ENCODE measurements at regions not wholly inside any gene's neighbourhood (a gene's known extent, or its start where the extent isn't known, plus 50 kb on each side); places are given as distances from the start of the nearest gene placed in this dataset.

DNA sequence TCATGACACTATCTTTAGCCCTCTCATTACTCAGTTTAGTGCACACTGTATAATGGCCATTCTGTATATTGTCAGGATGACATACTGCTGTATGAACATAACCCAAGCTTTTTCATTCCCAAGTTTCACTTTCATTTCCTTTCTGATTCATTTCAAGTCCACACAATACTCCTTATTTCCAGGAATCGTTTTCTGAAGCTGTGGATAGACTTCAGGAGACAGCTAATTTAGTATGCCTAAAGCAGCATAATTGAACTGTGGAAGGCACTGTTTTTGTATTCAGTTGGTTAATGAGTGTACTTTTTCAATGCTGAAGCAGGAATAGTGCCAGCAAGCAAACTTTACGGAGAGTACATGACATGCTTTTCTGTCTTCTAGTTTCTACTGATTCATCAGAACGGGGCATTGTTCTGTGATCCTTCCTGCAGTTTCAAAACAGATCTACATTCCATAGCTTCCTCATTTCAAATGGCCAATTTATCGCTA lies 578.5 kb upstream of the ZP4 start:
- no peaks in the 10 kb centered on the region for H3K36me3 ChIP-seq (ENCODE audit: control insufficient read depth in 4 of 4, insufficient read depth in 3 of 4, low read depth in 1 of 4, low read length in 3 of 4)
- no peak overlapping the region for H3K27ac ChIP-seq (ENCODE audit: low read depth in 1 of 2, low read length in 2 of 2)
- no peak for DNase-seq (ENCODE audit: low spot score)
- no peaks in the 10 kb centered on the region for H3K4me1 ChIP-seq (ENCODE audit: control insufficient read depth in 4 of 4, insufficient read depth in 4 of 4, low read length in 3 of 4)
- H3K27me3 ChIP-seq (ENCODE audit: control insufficient read depth in 4 of 4, insufficient read depth in 4 of 4, low read length in 3 of 4): no peaks in the 10 kb centered on the region
- TF ChIP-seq NR2F2 (IDR thresholded peaks at IDR 0.05): no peak
- TF ChIP-seq, protein P1, sequence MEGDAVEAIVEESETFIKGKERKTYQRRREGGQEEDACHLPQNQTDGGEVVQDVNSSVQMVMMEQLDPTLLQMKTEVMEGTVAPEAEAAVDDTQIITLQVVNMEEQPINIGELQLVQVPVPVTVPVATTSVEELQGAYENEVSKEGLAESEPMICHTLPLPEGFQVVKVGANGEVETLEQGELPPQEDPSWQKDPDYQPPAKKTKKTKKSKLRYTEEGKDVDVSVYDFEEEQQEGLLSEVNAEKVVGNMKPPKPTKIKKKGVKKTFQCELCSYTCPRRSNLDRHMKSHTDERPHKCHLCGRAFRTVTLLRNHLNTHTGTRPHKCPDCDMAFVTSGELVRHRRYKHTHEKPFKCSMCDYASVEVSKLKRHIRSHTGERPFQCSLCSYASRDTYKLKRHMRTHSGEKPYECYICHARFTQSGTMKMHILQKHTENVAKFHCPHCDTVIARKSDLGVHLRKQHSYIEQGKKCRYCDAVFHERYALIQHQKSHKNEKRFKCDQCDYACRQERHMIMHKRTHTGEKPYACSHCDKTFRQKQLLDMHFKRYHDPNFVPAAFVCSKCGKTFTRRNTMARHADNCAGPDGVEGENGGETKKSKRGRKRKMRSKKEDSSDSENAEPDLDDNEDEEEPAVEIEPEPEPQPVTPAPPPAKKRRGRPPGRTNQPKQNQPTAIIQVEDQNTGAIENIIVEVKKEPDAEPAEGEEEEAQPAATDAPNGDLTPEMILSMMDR (IDR thresholded peaks at IDR 0.05; ENCODE audit: low read depth, low read length, missing input control): no peak
- TF ChIP-seq GABPA (IDR thresholded peaks at IDR 0.05 in 1 of 2, conservative IDR thresholded peaks at IDR 0.05 in 1 of 2): no peak
- TF ChIP-seq, protein P2, sequence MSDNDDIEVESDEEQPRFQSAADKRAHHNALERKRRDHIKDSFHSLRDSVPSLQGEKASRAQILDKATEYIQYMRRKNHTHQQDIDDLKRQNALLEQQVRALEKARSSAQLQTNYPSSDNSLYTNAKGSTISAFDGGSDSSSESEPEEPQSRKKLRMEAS (IDR thresholded peaks at IDR 0.05): no peak
- no peak for TF ChIP-seq HNF4G (IDR thresholded peaks at IDR 0.05)
- no peak for TF ChIP-seq YY1 (IDR thresholded peaks at IDR 0.05)
- no peak for TF ChIP-seq EGR1 (IDR thresholded peaks at IDR 0.05; ENCODE audit: low read depth in 2 of 2)
- no peak for TF ChIP-seq FOXA2 (IDR thresholded peaks at IDR 0.05)
- no peak for TF ChIP-seq FOXA1 (IDR thresholded peaks at IDR 0.05)
- no peak for TF ChIP-seq RXRA (IDR thresholded peaks at IDR 0.05)
- no peak for TF ChIP-seq TAF1 (conservative IDR thresholded peaks at IDR 0.05)
- TF ChIP-seq, protein P3, sequence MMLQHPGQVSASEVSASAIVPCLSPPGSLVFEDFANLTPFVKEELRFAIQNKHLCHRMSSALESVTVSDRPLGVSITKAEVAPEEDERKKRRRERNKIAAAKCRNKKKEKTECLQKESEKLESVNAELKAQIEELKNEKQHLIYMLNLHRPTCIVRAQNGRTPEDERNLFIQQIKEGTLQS (IDR thresholded peaks at IDR 0.05): no peak
- no peak for TF ChIP-seq RAD21 (IDR thresholded peaks at IDR 0.05)
- TF ChIP-seq SP1 (IDR thresholded peaks at IDR 0.05): no peak
- no peak for TF ChIP-seq HNF4A (conservative IDR thresholded peaks at IDR 0.05)
- TF ChIP-seq, protein P4, sequence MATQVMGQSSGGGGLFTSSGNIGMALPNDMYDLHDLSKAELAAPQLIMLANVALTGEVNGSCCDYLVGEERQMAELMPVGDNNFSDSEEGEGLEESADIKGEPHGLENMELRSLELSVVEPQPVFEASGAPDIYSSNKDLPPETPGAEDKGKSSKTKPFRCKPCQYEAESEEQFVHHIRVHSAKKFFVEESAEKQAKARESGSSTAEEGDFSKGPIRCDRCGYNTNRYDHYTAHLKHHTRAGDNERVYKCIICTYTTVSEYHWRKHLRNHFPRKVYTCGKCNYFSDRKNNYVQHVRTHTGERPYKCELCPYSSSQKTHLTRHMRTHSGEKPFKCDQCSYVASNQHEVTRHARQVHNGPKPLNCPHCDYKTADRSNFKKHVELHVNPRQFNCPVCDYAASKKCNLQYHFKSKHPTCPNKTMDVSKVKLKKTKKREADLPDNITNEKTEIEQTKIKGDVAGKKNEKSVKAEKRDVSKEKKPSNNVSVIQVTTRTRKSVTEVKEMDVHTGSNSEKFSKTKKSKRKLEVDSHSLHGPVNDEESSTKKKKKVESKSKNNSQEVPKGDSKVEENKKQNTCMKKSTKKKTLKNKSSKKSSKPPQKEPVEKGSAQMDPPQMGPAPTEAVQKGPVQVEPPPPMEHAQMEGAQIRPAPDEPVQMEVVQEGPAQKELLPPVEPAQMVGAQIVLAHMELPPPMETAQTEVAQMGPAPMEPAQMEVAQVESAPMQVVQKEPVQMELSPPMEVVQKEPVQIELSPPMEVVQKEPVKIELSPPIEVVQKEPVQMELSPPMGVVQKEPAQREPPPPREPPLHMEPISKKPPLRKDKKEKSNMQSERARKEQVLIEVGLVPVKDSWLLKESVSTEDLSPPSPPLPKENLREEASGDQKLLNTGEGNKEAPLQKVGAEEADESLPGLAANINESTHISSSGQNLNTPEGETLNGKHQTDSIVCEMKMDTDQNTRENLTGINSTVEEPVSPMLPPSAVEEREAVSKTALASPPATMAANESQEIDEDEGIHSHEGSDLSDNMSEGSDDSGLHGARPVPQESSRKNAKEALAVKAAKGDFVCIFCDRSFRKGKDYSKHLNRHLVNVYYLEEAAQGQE (IDR thresholded peaks at IDR 0.05): no peak
- TF ChIP-seq, protein P5, sequence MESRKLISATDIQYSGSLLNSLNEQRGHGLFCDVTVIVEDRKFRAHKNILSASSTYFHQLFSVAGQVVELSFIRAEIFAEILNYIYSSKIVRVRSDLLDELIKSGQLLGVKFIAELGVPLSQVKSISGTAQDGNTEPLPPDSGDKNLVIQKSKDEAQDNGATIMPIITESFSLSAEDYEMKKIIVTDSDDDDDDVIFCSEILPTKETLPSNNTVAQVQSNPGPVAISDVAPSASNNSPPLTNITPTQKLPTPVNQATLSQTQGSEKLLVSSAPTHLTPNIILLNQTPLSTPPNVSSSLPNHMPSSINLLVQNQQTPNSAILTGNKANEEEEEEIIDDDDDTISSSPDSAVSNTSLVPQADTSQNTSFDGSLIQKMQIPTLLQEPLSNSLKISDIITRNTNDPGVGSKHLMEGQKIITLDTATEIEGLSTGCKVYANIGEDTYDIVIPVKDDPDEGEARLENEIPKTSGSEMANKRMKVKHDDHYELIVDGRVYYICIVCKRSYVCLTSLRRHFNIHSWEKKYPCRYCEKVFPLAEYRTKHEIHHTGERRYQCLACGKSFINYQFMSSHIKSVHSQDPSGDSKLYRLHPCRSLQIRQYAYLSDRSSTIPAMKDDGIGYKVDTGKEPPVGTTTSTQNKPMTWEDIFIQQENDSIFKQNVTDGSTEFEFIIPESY (IDR thresholded peaks at IDR 0.05): no peak
- no peak for TF ChIP-seq JUND (IDR thresholded peaks at IDR 0.05)
- H3K9ac ChIP-seq (ENCODE audit: low read depth in 1 of 2, low read length in 2 of 2): no peak overlapping the region
- peak overlapping the region in 2 of 3 donors; percentile 32 to 46 for H3K4me3 ChIP-seq (ENCODE audit: low read depth in 1 of 3, low read length in 3 of 3)
- WGBS: 54% methylated on average over 4 of the region's 4 CpGs
- no peaks in the 10 kb centered on the region for H3K9me3 ChIP-seq (ENCODE audit: control insufficient read depth in 4 of 4, low read length in 3 of 4)
